Activated naive CD4-positive, alpha-beta T cell (primary cell): ENCODE measurements at regions not wholly inside any gene's neighbourhood (a gene's known extent, or its start where the extent isn't known, plus 50 kb on each side); places are given as distances from the start of the nearest gene placed in this dataset.
"Not testable (repeated sequence)": the region's sequence is repeated elsewhere in the genome, so short reads cannot be mapped to it uniquely, and the experiment has no call there.

Experiments used
- DNase-seq, 4 experiments: peaks; one replicate each; lab custom pipeline; 2025; lab: John Stamatoyannopoulos, UW

GRCh38 chr17:13659051-13659450 lies 57.3 kb upstream of the HS3ST3A1 start:
- DNase-seq, result not testable (repeated sequence)

- DNase-seq, result no peak
These were observed 64.3 kb upstream of the HS3ST3A1 start for GRCh38 chr17:13665872-13666635.

GRCh38 chr17:13671341-13671740 lies 69.6 kb upstream of the HS3ST3A1 start:
- no peak for DNase-seq

- DNase-seq, result no peak
These were observed 70.0 kb upstream of the HS3ST3A1 start for GRCh38 chr17:13671771-13672170.

- DNase-seq, result no peak
These were observed 76.6 kb upstream of the HS3ST3A1 start for GRCh38 chr17:13678361-13678760.

GRCh38 chr17:13678841-13679240 lies 77.1 kb upstream of the HS3ST3A1 start:
- no peak for DNase-seq

GRCh38 chr17:13688716-13689115 lies 87.0 kb upstream of the HS3ST3A1 start:
- DNase-seq, result no peak

GRCh38 chr17:13690806-13691205 lies 89.1 kb upstream of the HS3ST3A1 start:
- DNase-seq, result no peak

GRCh38 chr17:13694934-13695333 lies 93.2 kb upstream of the HS3ST3A1 start:
- no peak for DNase-seq

GRCh38 chr17:13698832-13699231 lies 97.1 kb upstream of the HS3ST3A1 start:
- DNase-seq, result no peak

GRCh38 chr17:13699261-13699660 lies 97.5 kb upstream of the HS3ST3A1 start:
- no peak for DNase-seq

GRCh38 chr17:13702266-13702665 lies 100.5 kb upstream of the HS3ST3A1 start:
- no peak for DNase-seq

GRCh38 chr17:13704333-13704732 lies 102.6 kb upstream of the HS3ST3A1 start:
- no peak for DNase-seq

- DNase-seq, result no peak
These were observed 103.5 kb upstream of the HS3ST3A1 start for GRCh38 chr17:13705221-13705620.

GRCh38 chr17:13721705-13722104 lies 120.0 kb upstream of the HS3ST3A1 start:
- DNase-seq, result no peak

GRCh38 chr17:13725288-13725990 lies 123.7 kb upstream of the HS3ST3A1 start:
- DNase-seq, result no peak

- no peak for DNase-seq
These were observed 125.9 kb upstream of the HS3ST3A1 start for GRCh38 chr17:13727441-13728171.

- no peak for DNase-seq
These were observed 127.1 kb upstream of the HS3ST3A1 start for GRCh38 chr17:13728781-13729180.

- DNase-seq, result no peak
These were observed 127.9 kb upstream of the HS3ST3A1 start for GRCh38 chr17:13729466-13730134.

- DNase-seq, result no peak
These were observed 133.2 kb upstream of the HS3ST3A1 start for GRCh38 chr17:13734880-13735279.

- no peak for DNase-seq
These were observed 133.7 kb upstream of the HS3ST3A1 start for GRCh38 chr17:13735444-13735843.

GRCh38 chr17:13735861-13736260 lies 134.1 kb upstream of the HS3ST3A1 start:
- no peak for DNase-seq
